Neural progenitor cell (in vitro differentiated cells): ENCODE measurements at regions not wholly inside any gene's neighbourhood (a gene's known extent, or its start where the extent isn't known, plus 50 kb on each side); places are given as distances from the start of the nearest gene placed in this dataset.

Experiments used
- DNase-seq: peaks from one replicate; pipeline ENCODE4 v3.0.0-alpha.2; 2016; ENCODE audit warnings: low spot score
- H2AFZ ChIP-seq: fragments of 200-600 bp; sonication (generic); replicated peaks from 2 replicates; pipeline ENCODE4 v1.6.1; 2016; ENCODE audit warnings: antibody characterized with exemption
- H3F3A ChIP-seq: fragments of 200-600 bp; sonication (generic); 2 replicates; pipeline ENCODE4 v1.6.1; 2016; ENCODE audit warnings: antibody characterized with exemption, low read depth
- H3K27ac ChIP-seq: fragments of 200-600 bp; sonication (generic); 2 replicates; pipeline ENCODE4 v1.5.1; 2016; ENCODE audit warnings: mild to moderate bottlenecking
- H3K27me3 ChIP-seq: fragments of 200-600 bp; sonication (generic); 2 replicates; pipeline ENCODE4 v1.6.1; 2016; ENCODE audit warnings: mild to moderate bottlenecking, moderate library complexity
- H3K36me3 ChIP-seq: fragments of 200-600 bp; sonication (generic); 2 replicates; pipeline ENCODE4 v1.5.1; 2016
- H3K4me1 ChIP-seq: fragments of 200-600 bp; sonication (generic); 2 replicates; pipeline ENCODE4 v1.6.1; 2016; ENCODE audit warnings: mixed run types
- H3K4me2 ChIP-seq: fragments of 200-600 bp; sonication (generic); 2 replicates; pipeline ENCODE4 v1.6.1; 2016
- H3K4me3 ChIP-seq: fragments of 200-600 bp; sonication (generic); 2 replicates; pipeline ENCODE4 v1.5.1; 2016
- H3K79me2 ChIP-seq: fragments of 200-600 bp; sonication (generic); 2 replicates; pipeline ENCODE4 v1.6.1; 2016; ENCODE audit warnings: low read depth
- H3K9ac ChIP-seq: fragments of 200-600 bp; sonication (generic); 2 replicates; pipeline ENCODE4 v1.6.1; 2016
- H3K9me3 ChIP-seq: fragments of 200-600 bp; sonication (generic); 2 replicates; pipeline ENCODE4 v1.5.1; 2016; ENCODE audit warnings: low read depth
- H4K20me1 ChIP-seq: fragments of 200-600 bp; sonication (generic); 2 replicates; pipeline ENCODE4 v1.6.1; 2016; ENCODE audit warnings: low read depth
- H3K27ac Mint-ChIP-seq: 3 replicates; pipeline ENCODE4 v1.8.0; 2021; ENCODE audit warnings: mixed read lengths
- H3K27me3 Mint-ChIP-seq: 2 replicates; pipeline ENCODE4 v1.8.0; 2022; ENCODE audit warnings: low read depth, mild to moderate bottlenecking, inconsistent platforms, moderate library complexity, mixed read lengths; ENCODE audit not compliant: insufficient read depth
- H3K36me3 Mint-ChIP-seq: 3 replicates; pipeline ENCODE4 v1.8.0; 2021; ENCODE audit warnings: mixed read lengths
- H3K4me1 Mint-ChIP-seq: 3 replicates; pipeline ENCODE4 v1.8.0; 2021; ENCODE audit warnings: mixed read lengths
- H3K4me3 Mint-ChIP-seq: 3 replicates; pipeline ENCODE4 v1.8.0; 2021; ENCODE audit warnings: mild to moderate bottlenecking, moderate library complexity, mixed read lengths
- H3K9me3 Mint-ChIP-seq: 3 replicates; pipeline ENCODE4 v1.8.0; 2020; ENCODE audit warnings: mixed read lengths
- EZH2 ChIP-seq: fragments of 200-600 bp; sonication (generic); IDR thresholded peaks from 2 replicates; pipeline ENCODE4 v1.6.1; 2017; ENCODE audit warnings: antibody characterized with exemption, mild to moderate bottlenecking, moderate library complexity
- EZH2phosphoT487 ChIP-seq: fragments of 200-600 bp; sonication (generic); IDR thresholded peaks from 2 replicates; pipeline ENCODE4 v1.6.1; 2017; ENCODE audit warnings: antibody characterized with exemption
- TF ChIP-seq, protein P1 (sequence below): fragments of 200-600 bp; sonication (generic); IDR thresholded peaks from 2 replicates; pipeline ENCODE4 v1.5.1; 2017; ENCODE audit warnings: antibody characterized with exemption, mild to moderate bottlenecking

DNA sequence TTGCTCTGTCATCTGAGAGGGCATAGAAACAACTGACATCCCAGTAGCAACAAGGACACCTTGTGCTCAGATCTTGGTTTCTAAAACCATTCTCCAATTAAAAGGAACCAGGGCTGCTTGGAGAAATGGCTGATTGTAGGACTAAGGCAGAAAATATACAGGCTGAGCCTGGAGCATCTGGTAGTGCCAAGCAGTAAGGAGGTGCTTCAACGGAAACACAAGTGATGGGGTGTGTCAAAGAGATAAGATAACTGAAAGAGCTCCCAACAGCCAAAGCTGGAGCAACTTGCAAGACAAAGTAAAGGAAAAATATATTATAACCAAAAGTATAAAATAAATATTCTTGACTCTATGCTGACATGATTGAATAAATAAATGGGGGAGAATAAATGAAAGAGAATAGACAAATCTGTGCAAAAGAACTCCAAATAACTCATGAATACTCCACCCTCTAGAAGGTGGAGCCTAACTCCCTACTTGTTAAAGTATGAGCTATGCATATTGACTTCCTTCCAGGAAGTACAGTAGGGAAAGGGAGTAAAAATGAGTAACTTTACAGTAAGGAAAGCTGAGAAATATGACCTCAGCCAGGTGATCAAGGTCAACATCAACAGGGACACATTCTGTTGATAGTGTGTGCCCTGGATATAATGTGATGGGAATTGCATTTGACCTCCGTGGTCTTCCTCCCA is 162.4 kb downstream of the NOC3L start:
- TF ChIP-seq, protein P1, sequence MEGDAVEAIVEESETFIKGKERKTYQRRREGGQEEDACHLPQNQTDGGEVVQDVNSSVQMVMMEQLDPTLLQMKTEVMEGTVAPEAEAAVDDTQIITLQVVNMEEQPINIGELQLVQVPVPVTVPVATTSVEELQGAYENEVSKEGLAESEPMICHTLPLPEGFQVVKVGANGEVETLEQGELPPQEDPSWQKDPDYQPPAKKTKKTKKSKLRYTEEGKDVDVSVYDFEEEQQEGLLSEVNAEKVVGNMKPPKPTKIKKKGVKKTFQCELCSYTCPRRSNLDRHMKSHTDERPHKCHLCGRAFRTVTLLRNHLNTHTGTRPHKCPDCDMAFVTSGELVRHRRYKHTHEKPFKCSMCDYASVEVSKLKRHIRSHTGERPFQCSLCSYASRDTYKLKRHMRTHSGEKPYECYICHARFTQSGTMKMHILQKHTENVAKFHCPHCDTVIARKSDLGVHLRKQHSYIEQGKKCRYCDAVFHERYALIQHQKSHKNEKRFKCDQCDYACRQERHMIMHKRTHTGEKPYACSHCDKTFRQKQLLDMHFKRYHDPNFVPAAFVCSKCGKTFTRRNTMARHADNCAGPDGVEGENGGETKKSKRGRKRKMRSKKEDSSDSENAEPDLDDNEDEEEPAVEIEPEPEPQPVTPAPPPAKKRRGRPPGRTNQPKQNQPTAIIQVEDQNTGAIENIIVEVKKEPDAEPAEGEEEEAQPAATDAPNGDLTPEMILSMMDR: no peak
- no peak for TF ChIP-seq EZH2
- TF ChIP-seq EZH2phosphoT487: no peak
- H3K4me1 Mint-ChIP-seq: no peaks in the 10 kb centered on the region

DNA sequence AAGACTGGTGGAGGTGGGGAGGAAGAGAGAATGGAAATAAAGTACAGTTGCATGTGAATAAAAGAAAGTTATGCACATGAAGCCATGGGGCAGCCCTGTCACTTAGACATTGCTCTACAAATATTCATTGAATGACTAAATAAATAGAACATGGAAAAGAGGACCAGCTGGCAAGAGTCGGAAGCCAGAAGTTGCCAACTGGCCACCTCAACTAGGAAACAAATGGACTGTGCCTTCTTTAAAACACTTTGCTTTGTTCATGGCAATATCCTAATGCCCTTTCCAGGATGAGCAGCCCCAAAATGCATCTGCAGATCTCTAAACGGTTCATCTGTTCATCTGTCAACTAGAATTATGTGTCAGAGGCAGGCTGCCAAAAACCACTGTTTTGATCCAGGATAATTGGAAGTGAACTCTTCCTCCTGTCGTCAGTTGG is 157.3 kb downstream of the NOC3L start:
- no peak overlapping the region for H3K4me3 ChIP-seq
- TF ChIP-seq EZH2: no peak
- no peak for TF ChIP-seq EZH2phosphoT487
- TF ChIP-seq, protein P1: no peak
- Mint-ChIP-seq H3K27ac (no peak overlapping the region), H3K36me3 (no peaks in the 10 kb centered on the region), H3K4me3 (no peak overlapping the region), H3K27me3 (peaks cover 2% of the 10 kb centered on the region), H3K9me3 (peaks cover 11% of the 10 kb centered on the region), H3K4me1 (peaks cover 6% of the 10 kb centered on the region)
- H3K4me1 ChIP-seq: no peaks in the 10 kb centered on the region
- no peak for DNase-seq
- H3K9ac ChIP-seq: no peak overlapping the region
- no peak overlapping the region for H3K27ac ChIP-seq
- no peaks in the 10 kb centered on the region for H4K20me1 ChIP-seq
- no peaks in the 10 kb centered on the region for H3F3A ChIP-seq
- no peak overlapping the region for H2AFZ ChIP-seq
- no peaks in the 10 kb centered on the region for H3K79me2 ChIP-seq
- H3K36me3 ChIP-seq: no peaks in the 10 kb centered on the region
- H3K4me2 ChIP-seq: no peak overlapping the region
- H3K27me3 ChIP-seq: no peaks in the 10 kb centered on the region
- H3K9me3 ChIP-seq: no peaks in the 10 kb centered on the region

More for the DNA sequence above, 162.4 kb downstream of the NOC3L start:
- Histone ChIP-seq H3K4me3 (no peak overlapping the region), H3K79me2 (no peaks in the 10 kb centered on the region), H3F3A (no peaks in the 10 kb centered on the region), H4K20me1 (no peaks in the 10 kb centered on the region), H3K27me3 (no peaks in the 10 kb centered on the region), H3K9me3 (no peaks in the 10 kb centered on the region), H3K9ac (no peak overlapping the region), H3K4me2 (no peak overlapping the region), H3K36me3 (no peaks in the 10 kb centered on the region), H3K27ac (no peak overlapping the region), H2AFZ (no peak overlapping the region), H3K4me1 (no peaks in the 10 kb centered on the region)
- Mint-ChIP-seq H3K9me3 (no peaks in the 10 kb centered on the region), H3K4me3 (no peak overlapping the region), H3K36me3 (no peaks in the 10 kb centered on the region), H3K27ac (no peak overlapping the region), H3K27me3 (no peaks in the 10 kb centered on the region)
- DNase-seq: no peak

DNA sequence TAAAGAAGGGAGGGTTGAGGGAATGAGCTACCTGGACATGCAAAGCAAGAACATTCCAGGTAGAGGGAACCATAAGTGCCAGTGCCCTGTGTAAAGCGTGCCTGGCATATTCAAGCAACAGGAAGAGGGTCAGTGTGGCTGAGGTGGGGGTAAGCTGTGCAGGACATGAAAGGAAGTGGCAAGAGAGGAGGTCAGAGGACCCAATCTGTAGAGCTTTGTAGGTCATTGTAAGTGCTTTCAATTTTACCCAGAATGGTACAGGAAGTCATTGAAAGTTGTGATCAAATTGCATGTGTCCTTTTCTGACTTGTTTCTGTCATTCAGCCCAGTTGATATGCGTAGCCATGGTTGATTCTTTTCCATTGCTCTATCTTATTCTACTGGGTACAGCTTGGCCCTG is 156.6 kb downstream of the NOC3L start:
- Mint-ChIP-seq H3K9me3 (peaks cover 11% of the 10 kb centered on the region), H3K4me1 (peaks cover 14% of the 10 kb centered on the region), H3K27me3 (peaks cover 2% of the 10 kb centered on the region), H3K27ac (no peak overlapping the region), H3K4me3 (no peak overlapping the region), H3K36me3 (no peaks in the 10 kb centered on the region)
- no peak overlapping the region for H3K4me3 ChIP-seq
- H2AFZ ChIP-seq: no peak overlapping the region
- no peaks in the 10 kb centered on the region for H3K27me3 ChIP-seq
- H3K79me2 ChIP-seq: no peaks in the 10 kb centered on the region
- no peaks in the 10 kb centered on the region for H3K4me1 ChIP-seq
- H3K9ac ChIP-seq: no peak overlapping the region
- no peaks in the 10 kb centered on the region for H3F3A ChIP-seq
- H3K36me3 ChIP-seq: no peaks in the 10 kb centered on the region
- H3K9me3 ChIP-seq: no peaks in the 10 kb centered on the region
- TF ChIP-seq EZH2phosphoT487: no peak
- TF ChIP-seq, protein P1: no peak
- no peak for TF ChIP-seq EZH2
- no peak overlapping the region for H3K27ac ChIP-seq
- H4K20me1 ChIP-seq: no peaks in the 10 kb centered on the region
- no peak for DNase-seq
- H3K4me2 ChIP-seq: no peak overlapping the region
